GM13976 (cell line): ENCODE measurements at regions not wholly inside any gene's neighbourhood (a gene's known extent, or its start where the extent isn't known, plus 50 kb on each side); places are given as distances from the start of the nearest gene placed in this dataset.

Source experiments
- DNase-seq: peaks from one replicate; pipeline ENCODE4 v3.0.0; 2012; ENCODE audit warnings: low spot score
- in situ Hi-C: fragments of 300-500 bp; cut with MboI; formaldehyde crosslinking; loops from one replicate; pipeline ENCODE4 v1.12.0; 2022; ENCODE audit warnings: low sequenced_read_pairs, mixed read lengths, inconsistent platforms; ENCODE audit not compliant: unreplicated experiment
- TF ChIP-seq, protein P1 (sequence below): IDR thresholded peaks from 2 replicates; pipeline ENCODE4 v1.5.1; 2012; ENCODE audit warnings: borderline replicate concordance, mild to moderate bottlenecking; ENCODE audit not compliant: insufficient read depth; ENCODE audit errors: extremely low read depth, missing control alignments, control extremely low read depth

DNA sequence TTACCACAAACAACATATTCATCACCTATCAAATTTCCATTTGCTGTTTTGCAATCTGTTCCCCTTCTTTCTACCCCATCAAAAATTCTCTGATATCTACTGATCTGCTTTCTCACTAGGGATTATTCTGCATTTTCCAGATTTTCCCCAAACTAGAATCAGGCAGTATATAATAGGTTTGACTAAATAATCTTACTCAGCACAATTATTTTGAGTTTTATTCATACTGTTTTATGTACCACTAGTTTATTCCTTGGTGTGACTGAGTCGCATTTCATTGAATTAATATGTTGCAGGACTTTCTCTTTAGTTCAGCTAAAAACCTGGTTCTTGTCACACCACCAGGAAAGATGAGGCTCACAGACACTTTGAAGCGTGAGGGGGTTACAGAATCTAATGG lies 131.4 kb downstream of the CYLC2 start:
- in situ Hi-C loops: no loop called here
- no peak for DNase-seq
- TF ChIP-seq, protein P1, sequence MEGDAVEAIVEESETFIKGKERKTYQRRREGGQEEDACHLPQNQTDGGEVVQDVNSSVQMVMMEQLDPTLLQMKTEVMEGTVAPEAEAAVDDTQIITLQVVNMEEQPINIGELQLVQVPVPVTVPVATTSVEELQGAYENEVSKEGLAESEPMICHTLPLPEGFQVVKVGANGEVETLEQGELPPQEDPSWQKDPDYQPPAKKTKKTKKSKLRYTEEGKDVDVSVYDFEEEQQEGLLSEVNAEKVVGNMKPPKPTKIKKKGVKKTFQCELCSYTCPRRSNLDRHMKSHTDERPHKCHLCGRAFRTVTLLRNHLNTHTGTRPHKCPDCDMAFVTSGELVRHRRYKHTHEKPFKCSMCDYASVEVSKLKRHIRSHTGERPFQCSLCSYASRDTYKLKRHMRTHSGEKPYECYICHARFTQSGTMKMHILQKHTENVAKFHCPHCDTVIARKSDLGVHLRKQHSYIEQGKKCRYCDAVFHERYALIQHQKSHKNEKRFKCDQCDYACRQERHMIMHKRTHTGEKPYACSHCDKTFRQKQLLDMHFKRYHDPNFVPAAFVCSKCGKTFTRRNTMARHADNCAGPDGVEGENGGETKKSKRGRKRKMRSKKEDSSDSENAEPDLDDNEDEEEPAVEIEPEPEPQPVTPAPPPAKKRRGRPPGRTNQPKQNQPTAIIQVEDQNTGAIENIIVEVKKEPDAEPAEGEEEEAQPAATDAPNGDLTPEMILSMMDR: no peak

DNA sequence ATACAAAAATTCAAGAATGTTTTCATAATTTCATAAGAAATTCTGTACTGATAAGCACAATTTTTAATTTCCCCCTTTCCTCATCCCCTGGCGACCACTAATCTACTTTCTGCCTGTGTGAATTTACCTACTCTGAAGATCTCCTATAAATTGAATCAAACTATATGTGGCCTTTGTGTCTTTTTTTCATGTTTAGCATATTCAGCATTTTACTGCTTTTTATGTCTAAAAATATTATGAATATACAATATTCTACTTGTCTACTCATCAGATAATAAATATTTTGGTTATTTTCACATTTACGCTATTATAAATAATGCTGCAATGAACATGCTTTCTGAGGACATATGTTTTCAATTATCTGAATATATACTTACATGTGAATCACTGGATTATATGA lies 144.8 kb downstream of the CYLC2 start:
- in situ Hi-C loops: no loop called here
- TF ChIP-seq, protein P1: no peak
- DNase-seq: no peak

DNA sequence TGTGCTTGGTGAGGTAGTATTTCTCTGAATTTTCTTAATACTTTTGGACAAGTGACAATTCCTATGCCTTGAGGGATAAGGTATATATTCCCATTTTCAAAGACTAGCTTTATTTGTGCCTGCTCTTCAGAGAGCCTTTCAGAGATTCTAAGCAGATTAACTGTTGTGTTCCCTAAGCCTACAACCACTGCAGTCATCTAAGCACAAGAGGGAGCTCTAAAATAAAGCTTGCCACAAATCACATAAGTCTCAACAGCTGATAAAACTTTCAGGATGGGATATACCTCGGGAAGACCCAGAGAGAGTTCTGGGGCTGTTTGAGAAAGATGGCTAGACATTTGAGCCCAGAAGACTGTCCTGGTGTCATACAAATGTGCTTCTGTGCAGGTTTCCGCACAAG lies 157.3 kb downstream of the CYLC2 start:
- TF ChIP-seq, protein P1: no peak
- no peak for DNase-seq
- in situ Hi-C loops: no loop called here

DNA sequence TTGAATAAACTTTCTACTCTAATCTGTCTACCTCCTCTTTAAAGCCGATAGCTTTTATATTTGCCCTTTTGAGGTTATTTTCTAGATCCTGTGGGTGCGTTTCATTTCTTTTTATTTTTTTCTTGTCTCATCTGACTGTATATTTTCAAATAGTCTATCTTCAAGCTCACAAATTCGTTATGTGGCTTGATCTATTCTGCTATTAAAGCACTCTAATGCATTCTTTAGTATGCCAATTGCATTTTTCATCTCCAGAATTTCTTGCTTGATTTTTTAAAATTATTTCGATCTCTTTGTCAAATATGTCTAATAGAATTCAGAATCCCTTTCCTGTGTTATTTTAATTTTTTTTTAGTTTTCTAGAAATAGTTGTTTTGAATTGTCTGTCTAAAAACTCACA lies 172.4 kb downstream of the CYLC2 start:
- TF ChIP-seq, protein P1: no peak
- in situ Hi-C loops: no loop called here
- DNase-seq: no peak

DNA sequence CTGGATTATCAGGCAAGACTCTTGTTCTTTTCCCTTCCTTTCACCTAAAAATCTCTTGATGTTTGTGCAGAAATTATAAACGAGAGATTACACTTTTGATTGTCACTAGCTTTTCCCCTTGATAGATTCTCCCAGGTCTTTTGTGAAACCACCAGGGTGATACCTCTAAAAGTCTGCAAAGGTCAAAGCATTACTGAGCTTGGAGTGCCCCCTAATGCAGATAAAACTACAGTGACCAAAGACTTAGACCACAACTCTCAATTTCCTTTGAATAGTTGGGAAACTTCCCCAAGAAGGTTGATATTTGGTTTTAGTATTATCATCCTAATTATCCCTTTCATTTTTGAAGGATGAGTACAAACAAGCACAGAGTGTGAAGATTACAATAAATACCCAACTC lies 173.1 kb downstream of the CYLC2 start:
- in situ Hi-C loops: no loop called here
- no peak for DNase-seq
- TF ChIP-seq, protein P1: no peak

DNA sequence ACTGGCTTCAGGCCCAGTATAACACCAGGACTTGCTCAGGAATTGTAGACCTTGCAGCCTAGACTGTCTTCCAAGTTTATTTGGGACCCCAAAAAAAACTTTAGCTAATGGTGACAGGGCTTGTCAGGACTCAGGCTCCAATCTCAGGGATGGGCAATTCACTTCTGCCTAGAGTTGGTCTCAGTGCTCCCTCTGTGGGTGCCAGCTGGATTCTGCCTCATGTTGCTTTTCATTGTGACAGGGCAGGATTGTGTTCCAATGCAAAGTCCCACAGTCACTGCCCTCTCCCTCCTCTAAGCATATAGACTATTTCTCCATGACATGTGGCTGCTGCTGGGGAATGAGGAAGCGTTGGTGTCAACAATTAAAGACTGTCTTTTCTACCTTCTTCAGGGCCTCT lies 174.7 kb downstream of the CYLC2 start:
- TF ChIP-seq, protein P1: no peak
- in situ Hi-C loops: no loop called here
- DNase-seq: no peak

DNA sequence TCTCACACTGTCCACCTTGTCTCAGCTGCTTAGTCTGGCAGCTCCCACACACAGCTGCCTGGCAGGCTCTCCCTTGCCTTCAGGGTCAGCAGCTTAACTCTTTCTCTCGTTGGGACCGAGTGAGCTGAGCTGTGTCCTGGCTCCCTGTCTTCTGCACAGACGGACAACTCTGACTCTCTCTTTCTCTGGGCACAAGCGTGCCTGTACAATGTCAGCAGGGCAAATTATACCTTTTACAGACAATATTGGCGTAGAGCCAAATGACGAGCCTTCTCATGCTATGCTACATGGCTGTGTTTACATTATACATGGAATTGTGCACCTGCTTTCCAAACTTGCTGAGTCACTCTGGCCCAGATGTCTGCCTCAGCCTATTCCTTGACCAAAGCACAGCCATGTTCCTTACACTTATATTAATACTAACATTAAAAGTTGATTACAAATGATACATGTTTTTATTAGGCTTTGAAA lies 188.6 kb downstream of the CYLC2 start:
- TF ChIP-seq, protein P1: no peak
- in situ Hi-C loops: no loop called here
- DNase-seq: no peak
